ENCODE measurements at regions not wholly inside any gene's neighbourhood (a gene's known extent, or its start where the extent isn't known, plus 50 kb on each side); places are given as distances from the start of the nearest gene placed in this dataset.

DNA sequence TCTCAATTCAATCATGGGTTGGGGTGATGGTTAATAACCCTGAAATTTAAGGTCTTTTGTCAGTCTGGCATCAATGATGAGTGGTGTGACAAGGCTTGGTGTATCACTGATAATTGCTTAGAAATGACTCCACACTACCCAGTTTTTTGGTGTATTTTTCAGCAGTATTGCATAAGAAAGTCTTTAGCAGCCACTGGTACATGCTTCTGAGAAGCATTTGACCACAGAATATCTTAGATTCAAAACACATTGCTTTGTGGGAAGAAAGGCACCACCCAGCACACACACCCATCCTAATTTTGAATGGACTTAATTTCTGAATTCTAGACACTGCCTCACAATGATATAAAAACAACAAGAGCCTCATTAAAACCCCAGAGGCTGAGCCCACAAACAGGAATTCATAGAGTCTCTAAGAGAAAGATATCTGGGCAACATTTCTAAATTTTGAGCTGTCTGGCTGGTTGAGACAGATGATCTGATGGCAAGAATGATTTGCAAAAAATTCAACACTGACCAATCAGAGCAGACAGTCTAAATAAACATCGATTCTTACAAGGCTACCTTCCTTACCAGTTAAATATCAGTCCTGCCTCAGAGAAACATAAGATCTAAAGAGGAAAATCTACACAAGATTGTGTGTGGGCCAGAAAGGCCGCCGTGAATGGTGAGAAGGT lies 114.7 kb upstream of the CYP1B1 start:
- no peak overlapping the region for H3K27ac ChIP-seq
- H3K27me3 ChIP-seq: peaks cover under 1% of the 10 kb centered on the region
- peaks cover 13 to 17% of the 10 kb centered on the region in 2 experiments for H3K4me1 ChIP-seq (ENCODE audit: control insufficient read depth in 1 of 2, insufficient read depth in 1 of 2, low read depth in 1 of 2, low read length in 1 of 2)
- H3K4me3 ChIP-seq (ENCODE audit: low read depth in 1 of 2, low read length in 1 of 2): no peak overlapping the region
- H3K36me3 ChIP-seq: no peaks in the 10 kb centered on the region
- H3K9me3 ChIP-seq: no peaks in the 10 kb centered on the region
- TF ChIP-seq, protein P1, sequence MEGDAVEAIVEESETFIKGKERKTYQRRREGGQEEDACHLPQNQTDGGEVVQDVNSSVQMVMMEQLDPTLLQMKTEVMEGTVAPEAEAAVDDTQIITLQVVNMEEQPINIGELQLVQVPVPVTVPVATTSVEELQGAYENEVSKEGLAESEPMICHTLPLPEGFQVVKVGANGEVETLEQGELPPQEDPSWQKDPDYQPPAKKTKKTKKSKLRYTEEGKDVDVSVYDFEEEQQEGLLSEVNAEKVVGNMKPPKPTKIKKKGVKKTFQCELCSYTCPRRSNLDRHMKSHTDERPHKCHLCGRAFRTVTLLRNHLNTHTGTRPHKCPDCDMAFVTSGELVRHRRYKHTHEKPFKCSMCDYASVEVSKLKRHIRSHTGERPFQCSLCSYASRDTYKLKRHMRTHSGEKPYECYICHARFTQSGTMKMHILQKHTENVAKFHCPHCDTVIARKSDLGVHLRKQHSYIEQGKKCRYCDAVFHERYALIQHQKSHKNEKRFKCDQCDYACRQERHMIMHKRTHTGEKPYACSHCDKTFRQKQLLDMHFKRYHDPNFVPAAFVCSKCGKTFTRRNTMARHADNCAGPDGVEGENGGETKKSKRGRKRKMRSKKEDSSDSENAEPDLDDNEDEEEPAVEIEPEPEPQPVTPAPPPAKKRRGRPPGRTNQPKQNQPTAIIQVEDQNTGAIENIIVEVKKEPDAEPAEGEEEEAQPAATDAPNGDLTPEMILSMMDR (IDR thresholded peaks at IDR 0.05): no peak

GRCh38 chr2:38187541-38188011 lies 111.6 kb upstream of the CYP1B1 start:
- Histone ChIP-seq H3K4me1 (ENCODE audit: control insufficient read depth in 1 of 2, insufficient read depth in 1 of 2, low read depth in 1 of 2, low read length in 1 of 2) (peaks cover 0 to 3% of the 10 kb centered on the region in 2 experiments), H3K27ac (no peak overlapping the region), H3K4me3 (ENCODE audit: low read depth in 1 of 2, low read length in 1 of 2) (no peak overlapping the region), H3K9me3 (no peaks in the 10 kb centered on the region), H3K27me3 (peaks cover 11% of the 10 kb centered on the region), H3K36me3 (no peaks in the 10 kb centered on the region)
- TF ChIP-seq, protein P1 (IDR thresholded peaks at IDR 0.05): no peak

DNA sequence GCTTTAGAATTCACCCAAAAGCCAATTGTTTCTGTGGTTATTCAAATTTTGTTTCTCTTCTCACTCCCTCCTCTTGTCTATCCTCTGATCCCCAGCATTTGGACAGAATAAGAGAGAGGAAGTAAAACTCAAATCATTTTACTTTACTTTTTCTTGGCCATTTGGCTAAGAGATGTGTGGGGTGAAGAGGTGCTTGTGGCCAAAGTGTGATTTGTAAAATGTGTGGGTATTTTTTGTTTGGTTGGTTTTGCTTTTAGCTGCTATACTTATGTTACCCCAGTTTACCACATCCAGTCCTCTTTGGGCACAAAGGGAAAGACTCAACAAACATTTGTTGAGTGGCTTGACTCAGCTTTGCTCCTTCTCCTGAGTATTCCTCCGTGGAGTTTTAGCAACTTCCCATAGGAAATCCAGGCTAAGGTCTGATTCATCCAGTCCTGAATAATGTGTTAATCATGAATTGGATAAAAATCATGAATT lies 109.1 kb upstream of the CYP1B1 start:
- Histone ChIP-seq H3K9me3 (no peaks in the 10 kb centered on the region), H3K27ac (no peak overlapping the region), H3K36me3 (no peaks in the 10 kb centered on the region), H3K27me3 (peaks cover 11% of the 10 kb centered on the region), H3K4me1 (ENCODE audit: control insufficient read depth in 1 of 2, insufficient read depth in 1 of 2, low read depth in 1 of 2, low read length in 1 of 2) (peaks cover 3 to 4% of the 10 kb centered on the region in 2 experiments), H3K4me3 (ENCODE audit: low read depth in 1 of 2, low read length in 1 of 2) (no peak overlapping the region)
- TF ChIP-seq, protein P1 (IDR thresholded peaks at IDR 0.05): no peak

DNA sequence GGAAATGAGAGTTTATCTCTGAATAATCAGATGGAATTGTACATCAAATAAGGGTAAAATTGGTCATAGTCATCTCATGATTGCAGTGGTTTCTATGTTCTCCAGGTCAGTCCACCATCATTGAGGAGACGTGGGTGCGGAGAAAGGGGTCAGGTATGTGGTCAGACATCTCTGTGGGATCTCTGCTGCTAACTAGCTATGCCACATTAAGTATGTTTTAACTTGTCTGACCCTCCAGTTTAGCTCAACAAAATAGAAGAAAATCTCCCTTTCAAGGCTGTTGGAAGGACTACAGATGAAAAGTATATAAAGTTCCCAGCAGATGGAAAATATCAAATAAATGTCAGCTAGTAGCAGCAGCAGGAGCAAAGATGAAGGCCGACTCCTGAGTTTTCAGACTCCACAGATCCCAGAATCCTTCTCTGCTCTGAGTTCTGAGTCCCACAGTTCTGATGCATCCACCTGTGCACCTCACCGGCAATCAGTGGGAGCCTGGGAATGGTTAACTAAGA lies 106.6 kb upstream of the CYP1B1 start:
- peaks cover 11% of the 10 kb centered on the region for H3K27me3 ChIP-seq
- H3K9me3 ChIP-seq: no peaks in the 10 kb centered on the region
- no peak overlapping the region for H3K27ac ChIP-seq
- TF ChIP-seq, protein P1 (IDR thresholded peaks at IDR 0.05): no peak
- H3K4me1 ChIP-seq (ENCODE audit: control insufficient read depth in 1 of 2, insufficient read depth in 1 of 2, low read depth in 1 of 2, low read length in 1 of 2): peaks cover 28 to 29% of the 10 kb centered on the region in 2 experiments
- no peaks in the 10 kb centered on the region for H3K36me3 ChIP-seq
- no peak overlapping the region for H3K4me3 ChIP-seq (ENCODE audit: low read depth in 1 of 2, low read length in 1 of 2)

DNA sequence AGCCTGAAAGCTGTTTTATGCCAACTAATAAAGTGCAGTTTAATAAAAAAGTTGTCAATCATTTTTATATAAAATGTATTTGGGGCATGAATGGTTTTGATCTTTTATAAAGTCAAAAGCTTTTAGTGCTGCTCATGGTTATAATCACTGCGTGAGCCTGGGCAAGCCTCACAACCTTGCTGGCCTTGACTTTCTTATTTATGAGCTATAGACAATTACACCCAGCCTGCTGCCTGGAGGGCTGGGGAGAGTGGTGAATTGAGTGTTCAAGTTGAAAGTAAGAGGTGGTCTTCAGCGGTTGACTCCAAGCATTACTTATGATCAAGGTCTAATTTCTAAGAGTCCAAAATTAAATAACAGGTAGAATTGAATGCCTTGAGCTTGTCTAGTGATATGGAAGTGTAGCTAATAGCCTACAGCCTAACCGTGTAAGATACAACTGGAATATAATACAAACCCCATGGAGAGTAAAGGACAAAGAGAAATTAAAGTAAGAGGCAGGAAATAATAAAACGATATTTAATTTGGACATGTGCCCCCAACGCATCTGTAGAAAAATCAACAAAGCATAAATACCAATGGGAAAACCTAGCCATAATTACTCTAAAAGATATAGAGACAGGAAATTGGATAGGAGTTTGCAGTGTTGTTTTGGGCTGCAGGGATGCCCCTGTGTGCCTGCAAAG lies 106.0 kb upstream of the CYP1B1 start:
- Histone ChIP-seq H3K27ac (no peak overlapping the region), H3K36me3 (no peaks in the 10 kb centered on the region), H3K27me3 (peaks cover 11% of the 10 kb centered on the region), H3K4me3 (ENCODE audit: low read depth in 1 of 2, low read length in 1 of 2) (no peak overlapping the region), H3K9me3 (no peaks in the 10 kb centered on the region), H3K4me1 (ENCODE audit: control insufficient read depth in 1 of 2, insufficient read depth in 1 of 2, low read depth in 1 of 2, low read length in 1 of 2) (peaks cover 34 to 35% of the 10 kb centered on the region in 2 experiments)
- TF ChIP-seq, protein P1 (IDR thresholded peaks at IDR 0.05): no peak
